Pons (tissue), 1 donor: ENCODE measurements at regions not wholly inside any gene's neighbourhood (a gene's known extent, or its start where the extent isn't known, plus 50 kb on each side); places are given as distances from the start of the nearest gene placed in this dataset.

Experiments used
- DNase-seq: peaks from one replicate; pipeline ENCODE4 v3.0.0-alpha.2; 2016; ENCODE audit warnings: low spot score

DNA sequence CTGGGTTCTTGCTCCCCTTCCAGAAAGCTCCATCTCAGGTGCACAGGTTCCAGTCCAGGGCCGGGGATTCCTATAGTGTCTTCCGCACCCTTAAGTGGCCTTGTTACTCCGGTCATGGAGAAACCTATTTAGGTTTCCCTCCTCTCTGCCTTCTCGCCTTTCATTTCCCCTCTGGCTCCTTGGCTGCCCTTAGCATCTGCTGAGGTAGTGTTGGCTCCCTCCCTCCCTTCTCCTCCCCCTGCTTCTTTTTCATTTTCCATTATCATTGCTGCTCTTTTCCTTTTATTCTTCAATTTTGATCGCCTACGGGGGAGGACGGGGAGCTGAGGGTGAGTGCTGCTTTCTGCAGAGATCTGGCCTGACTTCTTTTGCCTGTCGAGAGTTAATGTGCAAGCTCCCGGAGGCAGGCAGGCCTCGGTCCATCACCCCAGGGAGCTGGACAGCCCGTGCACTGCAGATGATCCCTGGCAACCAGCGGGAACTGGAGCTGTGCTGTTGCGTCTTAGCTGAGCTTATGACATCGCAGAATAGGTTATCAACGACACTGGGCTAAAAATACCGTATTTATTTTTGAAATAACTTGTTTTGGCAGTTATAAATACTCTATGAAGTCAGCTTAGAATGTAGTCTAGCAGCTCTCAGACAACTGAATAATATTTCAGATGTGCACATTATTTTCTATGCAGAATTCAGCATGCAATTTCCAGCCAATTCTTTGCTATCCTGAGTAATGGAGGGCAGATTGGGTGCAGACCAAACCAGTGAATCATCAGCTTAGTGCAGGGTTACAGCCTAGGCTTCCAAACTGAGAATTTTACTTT lies 141.9 kb downstream of the SLC4A3 start:
- no peak for DNase-seq

GRCh38 chr2:219772103-219772635 lies 144.7 kb downstream of the SLC4A3 start:
- no peak for DNase-seq

GRCh38 chr2:219772697-219773096 lies 145.3 kb downstream of the SLC4A3 start:
- no peak for DNase-seq

GRCh38 chr2:219775506-219775905 lies 148.1 kb downstream of the SLC4A3 start:
- DNase-seq: no peak

- no peak for DNase-seq
Measured at GRCh38 chr2:219777388-219777787, 150.0 kb downstream of the SLC4A3 start.

GRCh38 chr2:219778189-219778588 lies 150.8 kb downstream of the SLC4A3 start:
- DNase-seq: no peak

GRCh38 chr2:219782737-219783348 lies 155.4 kb downstream of the SLC4A3 start:
- no peak for DNase-seq

GRCh38 chr2:219783359-219783975 lies 156.0 kb downstream of the SLC4A3 start:
- no peak for DNase-seq

GRCh38 chr2:219784178-219784577 lies 156.7 kb downstream of the SLC4A3 start:
- no peak for DNase-seq

GRCh38 chr2:219789476-219789875 lies 162.0 kb downstream of the SLC4A3 start:
- no peak for DNase-seq

- no peak for DNase-seq
Measured at GRCh38 chr2:219792446-219792845, 165.0 kb downstream of the SLC4A3 start.

DNA sequence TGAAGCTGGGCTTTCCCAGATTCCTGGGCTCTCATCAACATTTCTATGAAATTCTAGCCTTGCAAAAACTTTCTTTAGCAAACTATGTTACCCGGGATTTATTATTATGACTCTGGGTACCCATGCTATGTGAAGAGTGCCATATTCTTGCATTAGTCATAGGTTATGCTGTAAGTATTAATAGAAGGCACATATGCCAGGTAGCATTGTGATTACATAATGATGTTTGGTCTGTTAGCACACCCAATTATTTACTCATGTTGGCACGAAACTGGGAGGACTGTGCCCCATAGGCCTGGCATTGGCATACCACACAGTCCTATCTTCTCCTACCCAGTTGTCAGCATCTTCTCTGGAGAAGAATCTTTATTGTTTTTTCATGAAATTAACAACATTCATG lies 171.0 kb downstream of the SLC4A3 start:
- no peak for DNase-seq

GRCh38 chr2:219803294-219803693 lies 175.9 kb downstream of the SLC4A3 start:
- DNase-seq: no peak

DNA sequence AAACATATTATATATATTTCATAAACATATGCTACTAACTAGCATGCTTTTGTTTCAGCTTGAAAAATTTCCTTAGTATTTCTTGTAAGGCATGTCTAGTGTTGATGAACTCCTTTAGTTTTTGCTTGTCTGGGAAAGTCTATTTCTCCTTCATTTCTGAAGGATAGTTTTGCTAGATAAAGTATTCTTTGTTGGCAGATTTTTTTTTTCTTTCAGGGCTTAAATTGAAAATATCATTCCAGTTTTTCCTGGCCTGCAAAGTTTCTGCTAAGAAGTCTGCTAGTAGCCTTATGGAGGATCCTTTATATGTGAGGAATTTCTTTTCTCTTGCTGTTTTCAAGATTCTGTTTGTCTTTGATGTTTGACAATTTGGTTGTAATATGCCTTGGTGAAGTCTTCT lies 183.5 kb downstream of the SLC4A3 start:
- DNase-seq: no peak

- DNase-seq: no peak
Measured at GRCh38 chr2:219812672-219813071, 185.2 kb downstream of the SLC4A3 start.

- DNase-seq: no peak
Measured at GRCh38 chr2:219820767-219821166, 193.3 kb downstream of the SLC4A3 start.

DNA sequence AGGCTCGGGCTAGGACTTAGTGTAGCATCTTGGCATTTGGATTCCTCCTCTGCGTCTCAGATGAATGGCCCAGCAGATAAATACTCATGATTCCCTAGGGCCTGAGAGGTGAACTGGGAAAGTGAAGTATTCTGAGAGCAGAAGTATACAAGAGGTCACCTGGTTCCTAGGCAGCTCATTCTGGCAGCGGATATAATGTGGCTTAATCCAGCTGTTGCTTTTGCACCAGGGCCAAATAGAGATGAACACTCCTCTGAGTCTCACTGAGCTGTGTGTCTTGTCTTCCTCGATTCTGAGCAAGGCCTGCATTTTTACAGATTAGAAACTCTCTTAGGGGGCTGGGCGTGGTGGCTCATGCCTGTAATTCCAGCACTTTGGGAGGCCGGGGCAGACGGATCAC lies 196.1 kb downstream of the SLC4A3 start:
- no peak for DNase-seq

DNA sequence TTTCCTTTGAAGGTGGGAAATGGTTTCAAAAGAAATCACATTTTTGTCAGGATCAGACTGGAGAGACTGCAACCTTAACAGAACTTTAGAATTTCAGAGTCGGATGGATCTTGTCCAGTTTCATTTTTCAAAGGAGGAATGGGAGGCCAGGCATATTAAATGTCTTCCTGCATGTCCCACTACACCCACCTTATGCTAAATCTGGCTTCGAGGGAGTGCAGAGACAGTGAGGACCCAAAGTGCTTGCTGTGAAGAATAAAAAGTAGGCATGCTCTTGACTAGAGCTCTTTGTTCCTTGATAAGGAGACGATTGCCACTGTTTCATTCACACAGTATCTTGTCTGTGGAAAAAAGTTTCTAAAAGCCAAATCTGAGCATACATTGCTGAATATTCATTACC lies 197.6 kb downstream of the SLC4A3 start:
- no peak for DNase-seq

DNA sequence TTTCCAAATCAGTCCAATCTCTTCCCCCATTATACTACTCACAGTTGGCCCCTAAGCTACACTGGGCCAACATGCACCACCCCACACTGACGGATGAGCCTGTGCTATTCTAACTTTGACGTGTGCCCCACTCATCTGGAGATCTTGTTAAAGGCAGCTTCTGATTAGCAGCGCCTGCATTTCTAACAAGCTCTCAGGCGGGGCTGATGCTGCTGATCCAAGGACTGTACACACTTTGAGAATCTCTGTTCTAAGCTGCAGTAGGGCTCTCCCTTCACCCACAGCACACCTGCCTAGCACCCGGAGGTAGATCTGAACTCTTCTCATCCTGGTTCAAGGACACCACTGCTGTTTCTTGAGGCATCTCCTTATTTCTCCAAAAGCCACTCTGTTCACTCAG lies 200.7 kb downstream of the SLC4A3 start:
- DNase-seq: no peak

DNA sequence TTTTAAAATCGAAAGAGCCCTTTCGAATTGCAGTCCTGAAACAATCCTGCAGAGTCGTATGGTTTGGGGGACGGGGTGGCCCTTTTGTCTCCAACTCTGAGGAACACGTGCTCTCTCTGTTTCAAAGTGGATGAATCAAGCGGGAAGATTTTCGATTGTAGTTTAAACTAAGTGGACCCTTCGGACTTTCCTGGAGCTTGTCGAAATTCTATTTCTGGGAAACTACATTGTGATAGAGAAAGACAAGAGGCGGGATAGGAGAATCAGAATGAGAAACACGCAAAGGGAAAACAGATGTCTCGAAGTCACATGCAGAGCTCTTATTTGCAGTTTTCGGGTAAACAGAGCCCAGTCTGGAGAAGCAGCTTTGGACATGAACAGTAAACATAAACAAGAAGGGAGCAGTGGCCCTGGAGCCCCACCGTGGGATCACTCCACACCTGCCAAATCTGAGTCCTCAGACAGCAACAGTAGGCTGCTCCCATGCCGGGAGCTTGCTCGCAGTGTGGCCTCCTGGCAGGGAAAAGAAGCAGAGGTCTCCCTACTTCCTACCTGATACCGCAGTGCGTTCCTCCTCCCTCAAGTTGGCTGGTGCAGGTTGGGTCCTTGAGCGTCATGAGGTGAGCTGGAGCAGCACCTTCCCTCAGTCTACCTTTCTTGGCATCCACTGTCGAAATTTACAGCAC lies 202.4 kb downstream of the SLC4A3 start:
- DNase-seq: no peak

DNA sequence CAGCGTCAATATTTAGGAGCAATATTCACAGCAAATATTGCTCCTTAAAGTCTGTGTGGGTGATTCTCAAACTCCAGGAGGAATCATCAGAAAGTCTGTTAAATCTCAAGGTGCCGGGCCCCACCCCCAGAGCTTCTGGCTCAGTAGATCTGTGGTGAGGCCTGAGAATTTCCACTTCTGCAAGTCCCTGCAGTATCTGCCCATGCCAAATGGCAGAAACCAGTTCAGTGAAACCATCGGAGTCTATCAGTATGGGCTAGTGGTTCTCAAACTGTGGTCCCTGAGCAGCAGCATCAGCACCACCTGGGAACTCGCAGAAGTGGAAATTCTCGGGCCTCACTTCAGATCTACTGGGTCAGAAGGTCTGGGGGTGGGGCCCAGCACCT lies 202.9 kb downstream of the SLC4A3 start:
- no peak for DNase-seq

DNA sequence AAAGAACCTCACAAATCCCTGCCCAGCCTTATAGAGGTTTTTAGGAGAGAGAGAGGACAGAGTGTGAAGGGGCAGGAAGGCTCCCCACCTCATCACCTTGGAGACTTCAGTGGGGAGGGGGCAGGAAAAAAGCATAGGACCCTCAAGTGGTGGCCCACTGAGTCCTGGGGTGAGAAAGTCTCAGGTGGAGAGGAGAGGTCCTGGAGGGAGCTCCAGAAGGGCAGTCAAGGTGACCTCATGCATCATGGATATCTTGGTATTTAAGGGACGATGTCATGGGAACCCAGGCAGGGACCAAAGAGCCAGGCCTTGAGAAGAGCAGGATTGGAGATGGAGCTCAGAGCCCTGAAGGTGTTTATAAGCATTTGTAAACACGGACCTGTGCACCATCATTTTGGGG lies 204.5 kb downstream of the SLC4A3 start:
- no peak for DNase-seq

- no peak for DNase-seq
Measured at GRCh38 chr2:219832904-219833303, 205.5 kb downstream of the SLC4A3 start.
